OCI-LY1 (cell line): ENCODE measurements at regions not wholly inside any gene's neighbourhood (a gene's known extent, or its start where the extent isn't known, plus 50 kb on each side); places are given as distances from the start of the nearest gene placed in this dataset.
A peak's percentile ranks its signal among the peaks of the same experiment; 100 is the strongest.
"Not testable (repeated sequence)": the region's sequence is repeated elsewhere in the genome, so short reads cannot be mapped to it uniquely, and the experiment has no call there.

ENCODE experiments used
- H2AFZ ChIP-seq: fragments of 200-600 bp; sonication (generic), shearing (Covaris generic); 2 replicates; pipeline ENCODE4 v1.6.0; 2014; ENCODE audit warnings: antibody characterized with exemption, mild to moderate bottlenecking, low read length
- H3F3A ChIP-seq: fragments of 200-600 bp; sonication (generic), shearing (Covaris generic); 2 replicates; pipeline ENCODE4 v1.6.0; 2014; ENCODE audit warnings: mild to moderate bottlenecking, antibody characterized with exemption, low read length, moderate library complexity; ENCODE audit not compliant: insufficient read depth
- H3K27ac ChIP-seq: fragments of 200-600 bp; sonication (generic); 2 replicates; pipeline ENCODE4 v1.5.1; 2014; ENCODE audit warnings: low read length, mixed run types, mild to moderate bottlenecking, low read depth; ENCODE audit not compliant: poor library complexity, severe bottlenecking
- H3K27me3 ChIP-seq: fragments of 200-600 bp; sonication (generic); 2 replicates; pipeline ENCODE4 v1.6.0; 2014; ENCODE audit warnings: antibody characterized with exemption, mild to moderate bottlenecking, low read length, moderate library complexity; ENCODE audit not compliant: insufficient read depth
- H3K36me3 ChIP-seq: fragments of 200-600 bp; sonication (generic); 2 replicates; pipeline ENCODE4 v1.6.1; 2014; ENCODE audit warnings: mild to moderate bottlenecking, antibody characterized with exemption, low read length, moderate library complexity, mixed read lengths; ENCODE audit not compliant: insufficient read depth
- H3K4me1 ChIP-seq: fragments of 200-600 bp; sonication (generic); 2 replicates; pipeline ENCODE4 v1.5.1; 2014; ENCODE audit warnings: mild to moderate bottlenecking, low read length, moderate library complexity; ENCODE audit not compliant: insufficient read depth, severe bottlenecking
- H3K4me2 ChIP-seq: fragments of 200-600 bp; sonication (generic), shearing (Covaris generic); 2 replicates; pipeline ENCODE4 v1.6.1; 2014; ENCODE audit warnings: low read length
- H3K4me3 ChIP-seq: fragments of 200-600 bp; sonication (generic); 2 replicates; pipeline ENCODE4 v1.5.1; 2014; ENCODE audit warnings: low read length, low read depth, mild to moderate bottlenecking, mixed read lengths; ENCODE audit not compliant: poor library complexity, severe bottlenecking
- H3K79me2 ChIP-seq: fragments of 200-600 bp; shearing (Covaris generic); 2 replicates; pipeline ENCODE4 v1.6.1; 2016; ENCODE audit warnings: mixed run types, low read length, mixed read lengths; ENCODE audit not compliant: insufficient read depth
- H3K9ac ChIP-seq: fragments of 200-600 bp; sonication (generic), shearing (Covaris generic); 2 replicates; pipeline ENCODE4 v1.6.1; 2014; ENCODE audit warnings: mild to moderate bottlenecking, low read length, mixed read lengths
- H3K9me2 ChIP-seq: fragments of 200-600 bp; sonication (generic), shearing (Covaris generic); 2 replicates; pipeline ENCODE4 v1.6.1; 2014; ENCODE audit warnings: low read depth, mild to moderate bottlenecking, low read length, mixed read lengths
- H3K9me3 ChIP-seq: fragments of 200-600 bp; shearing (Covaris generic); 2 replicates; pipeline ENCODE4 v1.6.1; 2014; ENCODE audit warnings: low read length, mixed read lengths
- H4K20me1 ChIP-seq: fragments of 200-600 bp; sonication (generic), shearing (Covaris generic); 2 replicates; pipeline ENCODE4 v1.6.0; 2016; ENCODE audit warnings: mild to moderate bottlenecking, low read length; ENCODE audit not compliant: insufficient read depth
- CTCF ChIP-seq: fragments of 200-600 bp; sonication (generic), shearing (Covaris generic); IDR thresholded peaks from 2 replicates; pipeline ENCODE4 v1.5.1; 2017; ENCODE audit warnings: mild to moderate bottlenecking, antibody characterized with exemption, low read length, moderate library complexity, mixed read lengths
- EZH2 ChIP-seq: fragments of 200-600 bp; sonication (generic), shearing (Covaris generic); IDR thresholded peaks from 2 replicates; pipeline ENCODE4 v1.8.0; 2017; ENCODE audit warnings: borderline replicate concordance, mixed run types, mild to moderate bottlenecking, antibody characterized with exemption, low read length, moderate library complexity, mixed read lengths

- Histone ChIP-seq H3K9ac (no peak overlapping the region), H3K9me2 (no peaks in the 10 kb centered on the region), H3K79me2 (no peaks in the 10 kb centered on the region), H3K4me1 (no peaks in the 10 kb centered on the region), H3K4me3 (no peak overlapping the region), H3F3A (no peaks in the 10 kb centered on the region), H3K4me2 (no peak overlapping the region), H3K36me3 (no peaks in the 10 kb centered on the region), H3K9me3 (no peaks in the 10 kb centered on the region), H2AFZ (no peak overlapping the region), H4K20me1 (no peaks in the 10 kb centered on the region), H3K27ac (no peak overlapping the region), H3K27me3 (no peaks in the 10 kb centered on the region)
- TF ChIP-seq EZH2: no peak
- no peak for TF ChIP-seq CTCF
These were observed 745.8 kb upstream of the SGO1 start for GRCh38 chr3:20931834-20932233.

GRCh38 chr3:20930034-20930433, 744.0 kb upstream of the SGO1 start:
- Histone ChIP-seq H3K4me2 (no peak overlapping the region), H3K27ac (no peak overlapping the region), H3F3A (no peaks in the 10 kb centered on the region), H3K9me2 (no peaks in the 10 kb centered on the region), H4K20me1 (no peaks in the 10 kb centered on the region), H3K4me1 (no peaks in the 10 kb centered on the region), H3K4me3 (no peak overlapping the region), H3K9me3 (no peaks in the 10 kb centered on the region), H3K9ac (no peak overlapping the region), H3K79me2 (no peaks in the 10 kb centered on the region), H3K36me3 (no peaks in the 10 kb centered on the region), H2AFZ (no peak overlapping the region), H3K27me3 (no peaks in the 10 kb centered on the region)
- TF ChIP-seq CTCF: peak; percentile 45; the same call in 1 of the 2 replicates
- TF ChIP-seq EZH2: no peak

GRCh38 chr3:20924646-20925385, 738.8 kb upstream of the SGO1 start:
- H4K20me1 ChIP-seq: no peaks in the 10 kb centered on the region
- TF ChIP-seq EZH2: no peak
- no peak for TF ChIP-seq CTCF
- H3K4me2 ChIP-seq: no peak overlapping the region
- H3K27ac ChIP-seq: no peak overlapping the region
- H3K79me2 ChIP-seq: no peaks in the 10 kb centered on the region
- H3K4me1 ChIP-seq: no peaks in the 10 kb centered on the region
- H2AFZ ChIP-seq: no peak overlapping the region
- no peaks in the 10 kb centered on the region for H3K9me2 ChIP-seq
- H3K9me3 ChIP-seq: no peaks in the 10 kb centered on the region
- H3K4me3 ChIP-seq: no peak overlapping the region
- no peaks in the 10 kb centered on the region for H3F3A ChIP-seq
- no peaks in the 10 kb centered on the region for H3K36me3 ChIP-seq
- H3K9ac ChIP-seq: no peak overlapping the region
- H3K27me3 ChIP-seq: no peaks in the 10 kb centered on the region

GRCh38 chr3:20921112-20921511, 735.1 kb upstream of the SGO1 start:
- H3K36me3 ChIP-seq, H3K9me3 ChIP-seq, H3K9me2 ChIP-seq, H3K79me2 ChIP-seq, H3K4me1 ChIP-seq, H3K27me3 ChIP-seq, H4K20me1 ChIP-seq, H3K27ac ChIP-seq, H2AFZ ChIP-seq, H3F3A ChIP-seq, H3K4me2 ChIP-seq, H3K4me3 ChIP-seq, H3K9ac ChIP-seq: not testable (repeated sequence)
